Mesendoderm (in vitro differentiated cells): ENCODE measurements at regions not wholly inside any gene's neighbourhood (a gene's known extent, or its start where the extent isn't known, plus 50 kb on each side); places are given as distances from the start of the nearest gene placed in this dataset.

Experiments
- DNase-seq: peaks from one replicate; pipeline ENCODE4 v3.0.0; 2013
- H2AK5ac ChIP-seq: 2 replicates; pipeline ENCODE4 v1.6.1; 2013; ENCODE audit warnings: low read length, inconsistent platforms
- H2BK120ac ChIP-seq: 2 replicates; pipeline ENCODE4 v1.6.1; 2013; ENCODE audit warnings: low read depth, mild to moderate bottlenecking, low read length, moderate library complexity, mixed read lengths
- H2BK15ac ChIP-seq: replicated peaks from 2 replicates; pipeline ENCODE4 v1.6.1; 2013; ENCODE audit warnings: low read depth, mild to moderate bottlenecking, moderate library complexity
- H2BK5ac ChIP-seq: 2 replicates; pipeline ENCODE4 v1.6.1; 2013; ENCODE audit warnings: low read length, inconsistent platforms
- H3K18ac ChIP-seq: 2 replicates; pipeline ENCODE4 v1.6.1; 2013; ENCODE audit warnings: mild to moderate bottlenecking, low read length, mixed read lengths
- H3K23ac ChIP-seq: one replicate; pipeline ENCODE4 v1.6.1; 2013; ENCODE audit warnings: low read length
- H3K27ac ChIP-seq: 2 replicates; pipeline ENCODE4 v1.5.1; 2013; ENCODE audit warnings: low read depth, mild to moderate bottlenecking, inconsistent platforms, low read length, moderate library complexity
- H3K27me3 ChIP-seq: 2 replicates; pipeline ENCODE4 v1.6.1; 2013; ENCODE audit warnings: low read length, control low read depth, mild to moderate bottlenecking, inconsistent platforms; ENCODE audit not compliant: insufficient read depth, poor library complexity
- H3K36me3 ChIP-seq: 2 replicates; pipeline ENCODE4 v1.6.1; 2013; ENCODE audit warnings: low read length, inconsistent platforms; ENCODE audit not compliant: control insufficient read depth, insufficient read depth
- H3K4ac ChIP-seq: one replicate; pipeline ENCODE4 v1.6.1; 2013; ENCODE audit warnings: low read depth, mild to moderate bottlenecking, low read length, moderate library complexity
- H3K4me1 ChIP-seq: 2 replicates; pipeline ENCODE4 v1.6.1; 2013; ENCODE audit warnings: low read depth, low read length, inconsistent platforms; ENCODE audit not compliant: control insufficient read depth
- H3K4me2 ChIP-seq: 2 replicates; pipeline ENCODE4 v1.6.1; 2013; ENCODE audit warnings: low read length
- H3K4me3 ChIP-seq: 2 replicates; pipeline ENCODE4 v1.5.1; 2013; ENCODE audit warnings: mild to moderate bottlenecking, low read length
- H3K56ac ChIP-seq: one replicate; pipeline ENCODE4 v1.6.1; 2013; ENCODE audit warnings: low read length
- H3K79me1 ChIP-seq: 2 replicates; pipeline ENCODE4 v1.6.1; 2013; ENCODE audit warnings: low read length, inconsistent platforms
- H3K79me2 ChIP-seq: 2 replicates; pipeline ENCODE4 v1.6.1; 2013; ENCODE audit warnings: mild to moderate bottlenecking, low read length; ENCODE audit not compliant: control insufficient read depth, insufficient read depth
- H3K9ac ChIP-seq: 2 replicates; pipeline ENCODE4 v1.6.1; 2013; ENCODE audit warnings: low read length, inconsistent platforms
- H4K5ac ChIP-seq: one replicate; pipeline ENCODE4 v1.6.1; 2013; ENCODE audit warnings: low read length
- H4K8ac ChIP-seq: one replicate; pipeline ENCODE4 v1.6.1; 2013; ENCODE audit warnings: low read depth, mild to moderate bottlenecking, control low read depth, low read length, moderate library complexity
- WGBS: extraction: QIAGEN DNeasy Blood & Tissue Kit; methylation state at CpG from one replicate; pipeline ENCODE4 v1.1.7; 2013; ENCODE audit warnings: low lambda C conversion rate, missing lambda C conversion rate; ENCODE audit not compliant: insufficient coverage; ENCODE audit errors: extremely low coverage; 5-methylcytosine and 5-hydroxymethylcytosine counted together

DNA sequence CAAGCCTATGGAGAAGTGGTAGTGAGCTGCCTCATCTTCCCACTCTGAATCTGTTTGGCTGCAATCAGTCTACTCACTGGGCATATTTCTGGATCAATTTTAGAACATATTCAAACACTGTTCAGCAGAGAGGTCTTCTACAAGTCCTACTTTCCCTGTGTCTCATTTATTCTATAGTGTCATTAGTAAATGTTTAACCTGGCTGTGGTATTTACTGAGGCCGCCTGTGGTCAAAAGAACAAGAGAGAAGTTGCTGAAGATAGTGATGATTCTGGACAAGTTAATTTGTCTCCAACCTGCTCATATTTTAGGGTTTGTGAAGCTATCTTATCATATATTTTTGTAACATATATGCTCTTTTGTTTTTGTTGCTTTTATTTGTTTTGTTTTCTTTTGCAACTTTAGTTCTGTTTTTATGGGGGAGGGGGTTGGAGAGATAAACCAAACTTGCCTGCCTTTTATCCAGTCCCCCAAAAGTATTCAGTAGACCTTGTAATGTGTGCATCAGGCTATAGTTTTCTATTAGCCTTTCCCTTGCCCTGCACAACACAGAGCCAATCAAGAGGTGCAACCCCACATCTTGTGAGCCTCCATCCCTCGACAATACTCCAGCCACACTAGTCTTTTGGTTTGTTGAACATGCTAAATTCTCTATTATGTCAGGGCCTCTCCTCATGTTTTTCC, 362.8 kb upstream of the MBL2 start:
- H3K23ac ChIP-seq, result no peak overlapping the region
- no peaks in the 10 kb centered on the region for H3K27me3 ChIP-seq
- no peak overlapping the region for H3K18ac ChIP-seq
- H3K27ac ChIP-seq, result no peak overlapping the region
- no peaks in the 10 kb centered on the region for H3K36me3 ChIP-seq
- H2AK5ac ChIP-seq, result no peak overlapping the region
- H3K56ac ChIP-seq, result no peak overlapping the region
- DNase-seq, result no peak
- H3K4me2 ChIP-seq, result no peak overlapping the region
- no peak overlapping the region for H3K4ac ChIP-seq
- no peak overlapping the region for H2BK120ac ChIP-seq
- WGBS, result no CpG with 5 or more reads among the region's 2 CpGs
- H3K9ac ChIP-seq, result no peak overlapping the region
- no peak overlapping the region for H3K4me3 ChIP-seq
- no peaks in the 10 kb centered on the region for H3K79me2 ChIP-seq
- no peak overlapping the region for H2BK15ac ChIP-seq
- no peaks in the 10 kb centered on the region for H3K79me1 ChIP-seq
- no peaks in the 10 kb centered on the region for H3K4me1 ChIP-seq
- no peak overlapping the region for H2BK5ac ChIP-seq
- H4K8ac ChIP-seq, result no peak overlapping the region
- H4K5ac ChIP-seq, result no peak overlapping the region

DNA sequence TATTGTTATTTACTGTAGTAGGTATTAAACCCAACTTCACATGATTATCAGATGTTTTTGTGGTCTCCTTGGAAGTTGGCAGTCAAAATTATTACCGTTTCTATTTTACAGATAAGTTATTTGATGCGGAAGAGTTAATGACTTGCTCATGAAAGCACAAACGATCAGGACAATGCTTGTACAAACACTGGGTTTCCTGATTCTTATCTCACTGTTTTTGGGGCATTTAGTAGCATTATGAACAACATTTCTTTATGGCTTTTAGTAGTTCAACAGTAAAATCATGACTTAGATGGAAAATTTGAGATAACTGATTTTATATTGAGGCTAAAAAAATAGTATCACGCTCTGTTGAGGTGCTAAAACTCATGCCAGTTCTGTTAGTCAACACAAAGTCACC, 361.5 kb upstream of the MBL2 start:
- H3K36me3 ChIP-seq, result no peaks in the 10 kb centered on the region
- no peak overlapping the region for H3K9ac ChIP-seq
- H3K56ac ChIP-seq, result no peak overlapping the region
- no peak overlapping the region for H3K27ac ChIP-seq
- no peak overlapping the region for H2BK120ac ChIP-seq
- no CpG with 5 or more reads among the region's 4 CpGs for WGBS
- no peak overlapping the region for H3K23ac ChIP-seq
- no peak overlapping the region for H3K4ac ChIP-seq
- no peaks in the 10 kb centered on the region for H3K4me1 ChIP-seq
- no peak overlapping the region for H4K8ac ChIP-seq
- no peak overlapping the region for H2AK5ac ChIP-seq
- no peaks in the 10 kb centered on the region for H3K79me1 ChIP-seq
- no peak for DNase-seq
- no peak overlapping the region for H2BK15ac ChIP-seq
- H3K27me3 ChIP-seq, result no peaks in the 10 kb centered on the region
- no peaks in the 10 kb centered on the region for H3K79me2 ChIP-seq
- no peak overlapping the region for H4K5ac ChIP-seq
- no peak overlapping the region for H3K4me2 ChIP-seq
- no peak overlapping the region for H3K18ac ChIP-seq
- no peak overlapping the region for H3K4me3 ChIP-seq
- no peak overlapping the region for H2BK5ac ChIP-seq

DNA sequence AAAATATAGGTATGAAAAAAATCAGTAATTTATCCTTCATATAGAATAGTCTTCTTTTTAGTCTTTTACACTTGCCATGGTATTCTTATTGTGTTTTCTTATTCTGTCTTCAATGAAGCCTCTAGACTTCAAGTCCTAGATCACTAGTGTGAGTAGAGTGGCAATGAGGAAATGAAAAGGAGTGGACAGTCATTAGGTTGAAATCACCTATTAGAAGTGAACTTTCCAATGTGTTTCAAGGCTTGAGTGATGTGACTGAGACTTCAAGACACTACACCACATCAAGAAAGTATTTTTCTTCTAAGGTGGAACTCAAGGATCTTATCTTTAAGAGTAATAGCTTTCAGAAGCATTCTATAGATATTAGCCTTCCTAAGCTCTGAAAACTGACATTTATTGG, 357.8 kb upstream of the MBL2 start:
- Histone ChIP-seq H3K4me2 (no peak overlapping the region), H3K79me1 (no peaks in the 10 kb centered on the region), H2BK5ac (no peak overlapping the region), H3K23ac (no peak overlapping the region), H3K27me3 (no peaks in the 10 kb centered on the region), H3K9ac (no peak overlapping the region), H4K5ac (no peak overlapping the region), H3K4me3 (no peak overlapping the region), H3K4me1 (no peaks in the 10 kb centered on the region), H3K27ac (no peak overlapping the region), H4K8ac (no peak overlapping the region), H3K4ac (no peak overlapping the region), H3K56ac (no peak overlapping the region), H3K18ac (no peak overlapping the region), H3K79me2 (no peaks in the 10 kb centered on the region), H3K36me3 (no peaks in the 10 kb centered on the region), H2BK120ac (no peak overlapping the region), H2BK15ac (no peak overlapping the region), H2AK5ac (no peak overlapping the region)
- no peak for DNase-seq

DNA sequence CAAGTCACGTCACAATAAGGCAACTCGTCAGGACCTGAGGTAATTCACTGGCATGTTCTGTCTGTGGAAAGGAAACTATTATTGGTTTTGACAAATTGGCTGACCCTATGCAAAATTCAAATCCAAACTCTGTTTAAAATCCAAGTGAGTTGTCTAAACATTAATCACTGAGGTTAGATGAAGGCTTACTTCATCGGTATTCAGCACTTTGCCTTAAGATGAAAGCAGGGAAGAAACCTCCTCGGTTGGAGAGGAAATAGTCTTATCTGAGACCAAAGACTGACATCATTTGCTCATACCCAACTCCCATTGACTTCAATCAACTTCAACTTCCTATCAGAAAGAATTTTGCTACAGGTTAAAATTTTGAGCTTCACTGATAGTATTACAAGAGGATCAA, 355.1 kb upstream of the MBL2 start:
- DNase-seq, result no peak

DNA sequence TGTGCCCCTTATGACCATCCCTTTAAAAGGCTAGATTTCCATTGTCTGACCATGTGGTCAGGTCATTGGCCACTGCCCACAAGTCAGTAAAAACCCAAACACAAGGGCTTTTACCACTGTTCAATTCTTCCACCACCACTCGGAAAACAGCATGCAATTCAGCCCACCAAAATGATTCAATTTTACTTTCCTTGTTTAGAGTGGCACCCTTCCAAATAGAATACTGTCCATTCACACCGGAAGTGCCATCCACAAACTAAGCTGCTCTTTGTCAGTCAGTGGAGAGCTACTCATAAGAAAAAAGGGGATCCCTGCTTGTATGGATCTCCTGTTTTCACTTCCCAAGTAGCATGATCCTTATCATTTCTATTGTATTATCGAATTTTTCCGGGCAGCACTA, 350.7 kb upstream of the MBL2 start:
- no peaks in the 10 kb centered on the region for H3K79me2 ChIP-seq
- no peak overlapping the region for H2AK5ac ChIP-seq
- no peak overlapping the region for H3K18ac ChIP-seq
- H4K5ac ChIP-seq, result no peak overlapping the region
- no peak overlapping the region for H3K56ac ChIP-seq
- H3K36me3 ChIP-seq, result no peaks in the 10 kb centered on the region
- H3K4me1 ChIP-seq, result no peaks in the 10 kb centered on the region
- no peak overlapping the region for H2BK120ac ChIP-seq
- H3K4me2 ChIP-seq, result no peak overlapping the region
- no CpG with 5 or more reads among the region's 4 CpGs for WGBS
- H3K23ac ChIP-seq, result no peak overlapping the region
- no peaks in the 10 kb centered on the region for H3K79me1 ChIP-seq
- no peak overlapping the region for H2BK15ac ChIP-seq
- no peak overlapping the region for H2BK5ac ChIP-seq
- no peak overlapping the region for H3K9ac ChIP-seq
- no peak overlapping the region for H3K4me3 ChIP-seq
- H3K27ac ChIP-seq, result no peak overlapping the region
- H4K8ac ChIP-seq, result no peak overlapping the region
- no peaks in the 10 kb centered on the region for H3K27me3 ChIP-seq
- no peak overlapping the region for H3K4ac ChIP-seq
- no peak for DNase-seq

More for the DNA sequence above, 355.1 kb upstream of the MBL2 start:
- no peak overlapping the region for H3K18ac ChIP-seq
- H3K4me3 ChIP-seq, result no peak overlapping the region
- no peak overlapping the region for H4K8ac ChIP-seq
- no peak overlapping the region for H3K23ac ChIP-seq
- H3K27me3 ChIP-seq, result no peaks in the 10 kb centered on the region
- H3K79me1 ChIP-seq, result no peaks in the 10 kb centered on the region
- H3K56ac ChIP-seq, result no peak overlapping the region
- no peak overlapping the region for H3K4me2 ChIP-seq
- no peaks in the 10 kb centered on the region for H3K4me1 ChIP-seq
- H2AK5ac ChIP-seq, result no peak overlapping the region
- H2BK15ac ChIP-seq, result no peak overlapping the region
- H3K4ac ChIP-seq, result no peak overlapping the region
- WGBS, result no CpG with 5 or more reads among the region's 4 CpGs
- no peak overlapping the region for H2BK120ac ChIP-seq
- H3K9ac ChIP-seq, result no peak overlapping the region
- no peak overlapping the region for H2BK5ac ChIP-seq
- H4K5ac ChIP-seq, result no peak overlapping the region
- H3K27ac ChIP-seq, result no peak overlapping the region
- H3K79me2 ChIP-seq, result no peaks in the 10 kb centered on the region
- no peaks in the 10 kb centered on the region for H3K36me3 ChIP-seq

DNA sequence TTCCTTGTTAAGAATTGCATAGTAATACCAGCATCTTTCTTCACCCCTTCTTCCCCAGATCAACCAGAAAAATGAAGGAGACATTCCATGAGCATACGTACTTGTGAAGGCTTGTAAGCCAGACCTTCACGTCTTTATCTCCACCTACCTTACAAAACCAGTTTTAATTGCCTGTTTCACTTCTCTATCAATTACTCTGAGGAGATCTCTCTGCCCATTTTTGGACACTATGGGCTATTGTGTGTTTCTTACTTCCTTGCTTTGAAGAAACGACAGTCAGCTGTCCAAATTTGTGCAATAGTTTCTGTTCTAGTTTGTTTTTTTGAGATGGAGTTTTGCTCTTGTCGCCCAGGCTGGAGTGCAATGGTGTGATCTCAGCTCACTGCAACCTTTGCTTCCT, 349.7 kb upstream of the MBL2 start:
- H2BK120ac ChIP-seq, result no peak overlapping the region
- no CpG with 5 or more reads among the region's 4 CpGs for WGBS

More for the DNA sequence above, 349.7 kb upstream of the MBL2 start:
- H3K36me3 ChIP-seq, result no peaks in the 10 kb centered on the region
- no peak overlapping the region for H3K9ac ChIP-seq
- no peak overlapping the region for H2BK5ac ChIP-seq
- H3K27me3 ChIP-seq, result no peaks in the 10 kb centered on the region
- no peak overlapping the region for H3K56ac ChIP-seq
- no peak for DNase-seq
- H4K5ac ChIP-seq, result no peak overlapping the region
- H2BK15ac ChIP-seq, result no peak overlapping the region
- no peak overlapping the region for H3K4me3 ChIP-seq
- no peak overlapping the region for H3K23ac ChIP-seq
- H3K4me1 ChIP-seq, result no peaks in the 10 kb centered on the region
- no peaks in the 10 kb centered on the region for H3K79me1 ChIP-seq
- no peak overlapping the region for H3K27ac ChIP-seq
- H2AK5ac ChIP-seq, result no peak overlapping the region
- no peak overlapping the region for H3K18ac ChIP-seq
- no peaks in the 10 kb centered on the region for H3K79me2 ChIP-seq
- H4K8ac ChIP-seq, result no peak overlapping the region
- H3K4me2 ChIP-seq, result no peak overlapping the region
- H3K4ac ChIP-seq, result no peak overlapping the region
